ENCODE measurements at regions not wholly inside any gene's neighbourhood (a gene's known extent, or its start where the extent isn't known, plus 50 kb on each side); places are given as distances from the start of the nearest gene placed in this dataset.
"Not testable (repeated sequence)": the region's sequence is repeated elsewhere in the genome, so short reads cannot be mapped to it uniquely, and the experiment has no call there.

DNA sequence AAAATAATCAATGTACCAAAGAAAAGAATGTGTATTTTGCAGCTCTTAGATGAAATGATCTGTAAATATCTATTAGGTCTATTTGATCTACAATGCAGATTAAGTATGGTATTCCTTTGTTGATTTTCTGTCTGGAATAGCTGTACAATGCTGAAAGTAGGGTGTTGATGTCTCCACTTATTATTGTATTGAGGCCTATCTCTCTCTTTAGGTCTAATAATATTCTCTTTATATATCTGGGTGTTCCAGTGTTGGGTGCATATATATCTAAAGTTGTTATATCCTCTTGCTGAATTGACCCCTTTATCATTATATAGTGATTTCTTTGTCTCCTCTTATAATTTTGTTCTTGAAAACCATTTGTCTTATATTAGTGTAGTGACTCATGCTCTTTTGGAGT, 885.5 kb upstream of the FOXG1 start:
- DNase-seq (ENCODE audit: low read depth) = no peak
- no peak overlapping the region for H3K4me3 ChIP-seq (ENCODE audit: low read length)
- TF ChIP-seq CTCF (conservative IDR thresholded peaks at IDR 0.05; ENCODE audit: low read depth, low read length) = no peak

- TF ChIP-seq CTCF (conservative IDR thresholded peaks at IDR 0.05; ENCODE audit: low read depth, low read length) = no peak
- no peak overlapping the region for H3K4me3 ChIP-seq (ENCODE audit: low read length)
- DNase-seq (ENCODE audit: low read depth) = no peak
Measured at GRCh38 chr14:27881646-27882045, 884.9 kb upstream of the FOXG1 start.

GRCh38 chr14:27886256-27886655, 880.3 kb upstream of the FOXG1 start:
- no peak for TF ChIP-seq CTCF (conservative IDR thresholded peaks at IDR 0.05; ENCODE audit: low read depth, low read length)
- H3K4me3 ChIP-seq (ENCODE audit: low read length) = no peak overlapping the region
- DNase-seq (ENCODE audit: low read depth) = no peak

GRCh38 chr14:27890259-27890658, 876.3 kb upstream of the FOXG1 start:
- H3K4me3 ChIP-seq (ENCODE audit: low read length) = no peak overlapping the region
- no peak for DNase-seq (ENCODE audit: low read depth)
- TF ChIP-seq CTCF (conservative IDR thresholded peaks at IDR 0.05; ENCODE audit: low read depth, low read length) = no peak

DNA sequence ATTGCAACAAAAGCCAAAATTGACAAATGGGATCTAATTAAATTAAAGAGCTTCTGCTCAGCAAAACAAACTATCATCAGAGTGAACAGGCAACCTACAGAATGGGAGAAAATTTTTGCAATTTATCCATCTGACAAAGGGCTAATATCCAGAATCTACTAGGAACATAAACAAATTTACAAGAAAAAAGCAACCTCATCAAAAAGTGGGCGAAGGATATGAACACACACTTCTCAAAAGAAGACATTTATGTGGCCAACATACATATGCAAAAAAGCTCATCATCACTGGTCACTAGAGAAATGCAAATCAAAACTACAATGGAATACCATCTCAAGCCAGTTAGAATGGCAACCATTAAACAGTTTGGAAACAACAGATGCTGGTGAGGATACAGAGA, 858.1 kb upstream of the FOXG1 start:
- not testable (repeated sequence) for H3K4me3 ChIP-seq (ENCODE audit: low read length); DNase-seq (ENCODE audit: low read depth)

- H3K4me3 ChIP-seq (ENCODE audit: low read length) = no peak overlapping the region
- TF ChIP-seq CTCF (conservative IDR thresholded peaks at IDR 0.05; ENCODE audit: low read depth, low read length) = no peak
- DNase-seq (ENCODE audit: low read depth) = no peak
Measured at GRCh38 chr14:27916326-27916725, 850.3 kb upstream of the FOXG1 start.

GRCh38 chr14:27917896-27918295, 848.7 kb upstream of the FOXG1 start:
- TF ChIP-seq CTCF (conservative IDR thresholded peaks at IDR 0.05; ENCODE audit: low read depth, low read length) = no peak
- H3K4me3 ChIP-seq (ENCODE audit: low read length) = no peak overlapping the region
- DNase-seq (ENCODE audit: low read depth) = no peak

DNA sequence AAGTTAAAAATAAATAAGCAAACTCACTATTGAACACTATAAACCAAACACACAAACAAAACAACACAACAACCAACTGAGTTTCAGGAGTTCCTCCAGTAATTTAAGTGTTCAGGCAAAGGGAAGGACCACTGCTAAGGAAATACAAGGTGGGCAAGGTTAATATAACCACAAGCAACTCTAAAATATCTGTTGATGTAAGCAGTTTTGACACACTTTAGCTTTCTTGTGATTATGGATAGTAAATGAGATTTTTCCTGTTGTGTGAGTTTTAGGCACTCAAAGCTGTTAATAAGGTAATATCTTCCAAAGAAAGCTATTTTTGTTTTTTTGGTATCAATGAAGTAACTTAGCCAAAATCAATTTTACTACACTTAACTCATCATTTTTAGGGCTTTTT, 839.1 kb upstream of the FOXG1 start:
- no peak for DNase-seq (ENCODE audit: low read depth)
- no peak overlapping the region for H3K4me3 ChIP-seq (ENCODE audit: low read length)
- no peak for TF ChIP-seq CTCF (conservative IDR thresholded peaks at IDR 0.05; ENCODE audit: low read depth, low read length)
